Esophagus squamous epithelium (tissue), 4 donors: ENCODE measurements at regions not wholly inside any gene's neighbourhood (a gene's known extent, or its start where the extent isn't known, plus 50 kb on each side); places are given as distances from the start of the nearest gene placed in this dataset.

Experiments used
- CTCF ChIP-seq, 6 experiments: fragments of 450-650 bp in 4 of 6; fragments of 200-600 bp in 2 of 6; sonication (generic) in 2 of 6; IDR thresholded peaks; one replicate each; pipeline ENCODE4 v1.5.1; 2016 to 2019; ENCODE audit warnings: antibody characterized with exemption in 6 of 6, mild to moderate bottlenecking in 4 of 6, moderate library complexity in 4 of 6
- POLR2A ChIP-seq, 4 donors: fragments of 450-650 bp; IDR thresholded peaks; one replicate each; pipeline ENCODE4 v1.6.1; 2017; ENCODE audit warnings: antibody characterized with exemption in 4 of 4, mild to moderate bottlenecking in 4 of 4, moderate library complexity in 3 of 4

GRCh38 chr21:20186186-20186585 lies 812.0 kb upstream of the NCAM2 start:
- no peak for TF ChIP-seq CTCF (IDR thresholded peaks at IDR 0.05)
- no peak for TF ChIP-seq POLR2A (IDR thresholded peaks at IDR 0.05)
